C4-2B (cell line): ENCODE measurements at regions not wholly inside any gene's neighbourhood (a gene's known extent, or its start where the extent isn't known, plus 50 kb on each side); places are given as distances from the start of the nearest gene placed in this dataset.
"Not testable (repeated sequence)": the region's sequence is repeated elsewhere in the genome, so short reads cannot be mapped to it uniquely, and the experiment has no call there.

Experiments
- H3K27ac ChIP-seq: fragments of 450-650 bp; 2 replicates; pipeline ENCODE4 v1.5.1; 2017
- ZFX ChIP-seq: fragments of 450-650 bp; IDR thresholded peaks from 2 replicates; pipeline ENCODE4 v1.6.1; 2017
- TF ChIP-seq, protein P1 (sequence below): fragments of 450-650 bp; conservative IDR thresholded peaks from 2 replicates; pipeline ENCODE4 v1.5.1; 2017; ENCODE audit warnings: mild to moderate bottlenecking

DNA sequence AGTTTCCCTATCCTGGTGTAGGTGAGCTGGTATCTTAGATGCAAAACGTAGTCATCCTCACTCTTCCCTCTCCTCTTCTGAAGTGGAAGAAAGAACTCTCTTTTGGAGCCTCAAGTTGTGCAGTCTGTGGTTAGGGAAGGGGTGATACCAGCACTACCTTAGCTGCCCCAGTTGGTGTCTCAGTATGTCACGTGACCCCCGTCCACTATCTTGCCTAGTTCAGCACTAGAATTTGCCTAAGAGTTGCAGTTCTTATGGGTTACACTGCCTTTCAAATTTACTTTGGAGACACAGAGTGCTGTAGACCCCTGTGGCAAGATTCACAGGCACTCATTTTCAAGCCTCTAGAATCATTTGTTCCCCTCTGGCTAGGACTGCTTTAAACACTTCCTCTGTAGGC, 322.8 kb upstream of the EDA2R start:
- no peak overlapping the region for H3K27ac ChIP-seq

DNA sequence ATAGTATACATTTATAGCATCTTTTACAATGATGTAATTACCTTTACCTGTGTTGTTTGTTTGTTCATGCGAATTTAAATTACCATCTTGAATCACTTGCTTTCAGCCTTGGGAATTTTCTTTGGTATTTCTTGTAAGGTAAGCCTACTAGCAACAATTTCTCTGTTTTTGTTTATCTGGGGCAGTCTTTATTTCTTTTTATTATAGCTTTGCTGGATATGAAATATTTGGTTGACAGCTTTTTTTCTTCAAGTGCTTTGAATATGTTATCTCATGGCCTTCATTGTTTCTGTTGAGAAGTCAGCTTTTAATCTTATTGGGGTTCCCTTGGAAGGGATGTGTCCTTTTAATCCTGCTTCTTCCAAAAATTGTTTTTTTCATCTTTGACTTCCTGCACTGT, 292.8 kb upstream of the EDA2R start:
- TF ChIP-seq, protein P1, sequence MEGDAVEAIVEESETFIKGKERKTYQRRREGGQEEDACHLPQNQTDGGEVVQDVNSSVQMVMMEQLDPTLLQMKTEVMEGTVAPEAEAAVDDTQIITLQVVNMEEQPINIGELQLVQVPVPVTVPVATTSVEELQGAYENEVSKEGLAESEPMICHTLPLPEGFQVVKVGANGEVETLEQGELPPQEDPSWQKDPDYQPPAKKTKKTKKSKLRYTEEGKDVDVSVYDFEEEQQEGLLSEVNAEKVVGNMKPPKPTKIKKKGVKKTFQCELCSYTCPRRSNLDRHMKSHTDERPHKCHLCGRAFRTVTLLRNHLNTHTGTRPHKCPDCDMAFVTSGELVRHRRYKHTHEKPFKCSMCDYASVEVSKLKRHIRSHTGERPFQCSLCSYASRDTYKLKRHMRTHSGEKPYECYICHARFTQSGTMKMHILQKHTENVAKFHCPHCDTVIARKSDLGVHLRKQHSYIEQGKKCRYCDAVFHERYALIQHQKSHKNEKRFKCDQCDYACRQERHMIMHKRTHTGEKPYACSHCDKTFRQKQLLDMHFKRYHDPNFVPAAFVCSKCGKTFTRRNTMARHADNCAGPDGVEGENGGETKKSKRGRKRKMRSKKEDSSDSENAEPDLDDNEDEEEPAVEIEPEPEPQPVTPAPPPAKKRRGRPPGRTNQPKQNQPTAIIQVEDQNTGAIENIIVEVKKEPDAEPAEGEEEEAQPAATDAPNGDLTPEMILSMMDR = no peak
- no peak for TF ChIP-seq ZFX
- no peak overlapping the region for H3K27ac ChIP-seq

More for the DNA sequence above, 322.8 kb upstream of the EDA2R start:
- TF ChIP-seq, protein P1 = no peak
- no peak for TF ChIP-seq ZFX

DNA sequence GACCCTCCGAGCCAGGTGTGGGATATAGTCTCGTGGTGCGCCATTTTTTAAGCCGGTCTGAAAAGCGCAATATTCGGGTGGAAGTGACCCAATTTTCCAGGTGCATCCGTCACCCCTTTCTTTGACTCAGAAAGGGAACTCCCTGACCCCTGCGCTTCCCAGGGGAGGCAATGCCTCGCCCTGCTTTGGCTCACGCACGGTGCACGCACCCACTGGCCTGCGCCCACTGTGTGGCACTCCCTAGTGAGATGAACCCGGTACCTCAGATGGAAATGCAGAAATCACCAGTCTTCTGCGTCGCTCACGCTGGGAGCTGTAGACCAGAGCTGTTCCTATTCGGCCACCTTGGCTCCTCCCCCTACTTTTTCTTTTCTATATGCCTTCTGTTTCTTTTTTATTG, 291.6 kb upstream of the EDA2R start:
- H3K27ac ChIP-seq = not testable (repeated sequence)

DNA sequence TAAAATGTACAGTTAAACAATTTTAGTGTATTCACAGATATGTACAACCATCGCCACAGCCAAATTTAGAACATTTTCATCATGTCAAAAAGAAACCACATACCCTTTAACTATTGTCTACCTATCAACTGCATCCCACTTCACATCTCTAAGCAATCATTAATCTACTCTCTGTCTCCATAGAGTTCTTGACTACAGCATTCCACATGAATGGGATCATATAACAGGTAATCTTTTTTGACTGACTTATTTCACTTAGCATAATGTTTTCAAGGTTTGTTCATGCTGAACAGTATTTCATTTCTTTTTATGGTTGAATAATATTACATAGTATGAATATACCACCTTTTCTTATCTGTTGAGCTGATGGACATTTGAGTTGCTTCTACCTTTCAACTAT, 281.4 kb upstream of the EDA2R start:
- no peak for TF ChIP-seq ZFX
- TF ChIP-seq, protein P1 = no peak
- no peak overlapping the region for H3K27ac ChIP-seq

DNA sequence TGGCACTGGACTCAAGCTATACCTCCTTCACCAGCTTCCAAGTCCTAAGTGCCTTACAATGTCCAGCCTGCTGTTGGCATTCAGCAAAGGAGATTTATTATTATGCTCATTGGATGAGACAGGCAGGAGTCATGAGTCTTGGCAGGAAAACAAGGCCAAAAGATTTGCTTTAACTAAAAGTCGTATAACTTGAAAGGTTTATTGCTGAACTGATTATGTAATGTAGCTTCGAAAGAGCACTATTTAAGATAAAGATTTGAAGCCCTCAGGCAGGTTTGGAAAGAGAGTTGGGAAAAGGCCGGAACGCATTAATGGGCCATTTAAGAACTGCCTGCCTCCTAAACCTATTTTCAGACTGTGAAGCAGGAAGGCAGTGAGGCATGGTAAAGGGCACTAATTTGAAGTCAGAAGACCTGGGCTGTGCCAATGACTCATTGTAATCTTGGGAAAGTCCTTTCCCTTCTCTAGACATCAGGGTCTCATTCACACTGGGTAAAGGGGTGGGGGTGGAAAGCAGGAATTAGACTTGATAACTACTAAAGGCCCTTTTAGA, 280.5 kb upstream of the EDA2R start:
- TF ChIP-seq ZFX = no peak
- TF ChIP-seq, protein P1 = no peak

DNA sequence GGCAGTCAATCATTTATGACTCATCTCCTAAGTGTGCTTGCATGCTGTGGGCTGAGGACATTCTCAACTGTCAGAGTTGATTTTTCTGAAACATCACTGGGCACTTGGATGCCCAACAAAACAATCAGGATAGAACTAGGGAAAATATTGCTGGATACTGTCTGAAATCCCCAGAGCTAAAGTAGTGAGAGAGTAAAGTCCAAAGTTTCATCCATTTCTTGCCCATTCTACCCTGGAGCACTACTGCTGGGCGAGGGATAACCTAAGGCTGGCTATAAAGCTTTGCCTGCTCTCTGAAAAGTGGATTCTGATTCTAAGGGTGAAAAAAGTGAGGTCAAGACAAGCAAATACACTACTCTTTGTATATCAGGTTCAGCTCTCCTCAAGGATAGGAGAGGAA, 279.6 kb upstream of the EDA2R start:
- TF ChIP-seq, protein P1 = no peak
- no peak for TF ChIP-seq ZFX
- H3K27ac ChIP-seq = no peak overlapping the region

More for the DNA sequence above, 280.5 kb upstream of the EDA2R start:
- no peak overlapping the region for H3K27ac ChIP-seq

DNA sequence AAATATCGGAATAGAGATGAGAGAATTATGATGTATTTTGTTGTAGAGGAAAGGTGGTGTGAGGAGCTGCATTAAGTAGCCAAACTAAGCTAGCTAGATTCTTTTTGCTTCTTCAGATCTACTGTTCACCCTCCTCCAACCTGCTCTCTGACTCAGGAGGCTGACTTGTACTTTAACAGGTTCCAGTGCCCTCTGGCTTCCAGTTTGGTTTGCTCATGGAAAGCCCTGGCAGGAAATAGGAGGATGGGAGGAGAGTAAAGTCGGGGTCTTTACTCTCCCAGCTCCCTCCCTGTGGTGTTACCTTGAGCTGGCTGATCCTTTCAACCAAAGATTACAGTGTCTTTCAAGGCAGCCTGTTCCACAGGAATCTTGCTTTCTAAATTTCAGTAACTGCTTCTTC, 277.0 kb upstream of the EDA2R start:
- H3K27ac ChIP-seq = no peak overlapping the region

DNA sequence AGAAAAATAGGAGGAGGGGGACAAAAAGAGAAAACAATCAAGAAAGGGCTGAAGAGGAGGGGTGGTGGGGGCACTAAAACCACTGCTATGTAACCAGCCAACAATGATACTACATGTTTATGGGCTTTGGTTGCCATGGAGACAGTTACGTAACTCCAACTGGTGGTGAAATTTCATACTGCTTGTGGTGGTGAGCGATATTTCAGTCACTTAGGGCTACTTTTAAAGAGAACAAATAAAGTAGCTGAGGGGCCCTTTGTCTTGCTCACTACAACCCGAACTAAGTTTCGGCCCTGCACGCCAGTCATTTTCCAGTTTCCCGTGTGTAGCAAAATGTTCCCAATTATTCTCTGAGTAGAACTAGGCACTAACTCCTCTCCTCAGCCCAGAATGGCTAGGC, 275.2 kb upstream of the EDA2R start:
- H3K27ac ChIP-seq = no peak overlapping the region
- TF ChIP-seq ZFX = no peak

More for the DNA sequence above, 277.0 kb upstream of the EDA2R start:
- no peak for TF ChIP-seq ZFX
- TF ChIP-seq, protein P1 = no peak
